Stimulated activated naive B cell treated with anti-CD40 and anti-IgM and Interleukin-4, amounts not matched to agents 10 μg/mL and 1 μg/mL and 100 μg/mL, for 72 hours (primary cell): ENCODE measurements at regions not wholly inside any gene's neighbourhood (a gene's known extent, or its start where the extent isn't known, plus 50 kb on each side); places are given as distances from the start of the nearest gene placed in this dataset.

ENCODE experiments used
- ATAC-seq, 2 donors: fragments of 150-1000 bp; cut with Tn5 transposase; replicated peaks; 2 replicates each; pipeline ENCODE4 v1.10.0; 2021; ENCODE audit warnings: moderate library complexity in 1 of 2
- DNase-seq: peaks from one replicate; pipeline ENCODE4 v3.0.0; 2021
- H3K27ac Mint-ChIP-seq: one replicate; pipeline ENCODE4 v1.8.0; 2022; ENCODE audit warnings: mild to moderate bottlenecking, mixed read lengths
- H3K27me3 Mint-ChIP-seq, 2 donors: one replicate each; pipeline ENCODE4 v1.8.0; 2022; ENCODE audit warnings: mixed read lengths in 2 of 2
- H3K36me3 Mint-ChIP-seq, 2 donors: one replicate each; pipeline ENCODE4 v1.8.0; 2022; ENCODE audit warnings: mixed read lengths in 2 of 2, mild to moderate bottlenecking in 1 of 2
- H3K4me1 Mint-ChIP-seq, 2 donors: one replicate each; pipeline ENCODE4 v1.8.0; 2022; ENCODE audit warnings: mixed read lengths in 2 of 2, mild to moderate bottlenecking in 1 of 2
- H3K4me3 Mint-ChIP-seq, 2 donors: one replicate each; pipeline ENCODE4 v1.8.0; 2022; ENCODE audit warnings: mild to moderate bottlenecking in 2 of 2, mixed read lengths in 2 of 2, moderate library complexity in 1 of 2
- H3K9me3 Mint-ChIP-seq, 2 donors: one replicate each; pipeline ENCODE4 v1.8.0; 2022; ENCODE audit warnings: mixed read lengths in 2 of 2, mild to moderate bottlenecking in 1 of 2

DNA sequence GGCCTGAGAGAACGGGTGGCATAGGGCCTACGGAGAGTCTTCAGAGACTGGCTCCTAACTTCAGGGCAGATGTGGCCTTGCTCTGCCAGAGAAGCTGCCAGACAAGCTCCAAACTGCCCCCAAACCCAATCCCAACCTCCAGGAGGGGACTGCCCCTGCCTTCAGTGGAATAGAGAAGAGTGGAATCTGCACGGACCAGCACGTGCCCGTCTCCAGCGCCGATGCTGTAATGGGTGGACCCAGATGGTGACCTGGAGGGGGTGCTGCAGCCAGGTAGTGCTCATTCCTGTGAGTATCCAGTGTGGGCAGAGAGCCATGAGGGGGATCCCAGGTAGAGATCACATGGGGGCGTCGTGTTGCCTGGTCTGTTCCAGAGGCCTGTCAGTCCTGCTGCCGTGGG, 73.2 kb upstream of the NKX1-1 start:
- no peak for DNase-seq
- ATAC-seq = no peak

DNA sequence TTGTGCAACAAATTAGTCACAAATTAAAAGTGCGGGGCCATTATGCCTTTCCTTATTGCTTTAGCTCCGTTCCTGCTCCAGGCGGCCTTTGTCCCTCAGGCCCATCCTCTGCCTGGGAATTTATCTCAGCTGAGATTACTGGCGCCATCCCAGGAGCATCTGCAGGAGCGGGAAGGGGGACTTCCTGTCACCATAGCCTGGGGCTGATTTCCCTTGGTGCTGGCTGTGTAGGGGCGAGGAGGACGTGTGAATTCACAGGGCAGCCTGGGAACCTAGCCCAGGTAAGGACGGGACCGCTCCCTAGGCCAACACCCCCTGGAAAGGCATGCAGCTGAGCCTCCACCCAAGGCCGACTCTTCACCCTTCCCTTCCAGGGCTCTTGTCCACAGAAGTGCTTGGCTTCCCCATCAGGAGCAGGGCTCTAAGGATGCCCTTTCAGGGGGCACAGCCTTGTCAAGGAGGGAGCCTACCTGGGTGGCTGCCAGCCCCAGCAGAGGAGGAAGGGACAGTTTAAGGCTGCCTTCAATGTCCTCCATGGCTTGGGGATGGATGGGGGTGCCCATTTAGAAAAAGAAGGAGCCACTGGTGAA, 72.6 kb upstream of the NKX1-1 start:
- DNase-seq (no peak), ATAC-seq (no peak)
- peaks cover 18 to 29% of the 10 kb centered on the region in 2 donors for H3K9me3 Mint-ChIP-seq
- no peak overlapping the region for H3K4me3 Mint-ChIP-seq
- peaks cover 17 to 20% of the 10 kb centered on the region in 2 donors for H3K27me3 Mint-ChIP-seq
- no peak overlapping the region for H3K27ac Mint-ChIP-seq
- H3K36me3 Mint-ChIP-seq = no peaks in the 10 kb centered on the region
- H3K4me1 Mint-ChIP-seq = no peaks in the 10 kb centered on the region

More for the DNA sequence above, 73.2 kb upstream of the NKX1-1 start:
- Mint-ChIP-seq H3K36me3 (peaks cover 0 to under 1% of the 10 kb centered on the region in 2 donors), H3K27me3 (peaks cover 12 to 17% of the 10 kb centered on the region in 2 donors), H3K27ac (no peak overlapping the region), H3K4me3 (no peak overlapping the region), H3K4me1 (no peaks in the 10 kb centered on the region), H3K9me3 (peaks cover 21 to 32% of the 10 kb centered on the region in 2 donors)

DNA sequence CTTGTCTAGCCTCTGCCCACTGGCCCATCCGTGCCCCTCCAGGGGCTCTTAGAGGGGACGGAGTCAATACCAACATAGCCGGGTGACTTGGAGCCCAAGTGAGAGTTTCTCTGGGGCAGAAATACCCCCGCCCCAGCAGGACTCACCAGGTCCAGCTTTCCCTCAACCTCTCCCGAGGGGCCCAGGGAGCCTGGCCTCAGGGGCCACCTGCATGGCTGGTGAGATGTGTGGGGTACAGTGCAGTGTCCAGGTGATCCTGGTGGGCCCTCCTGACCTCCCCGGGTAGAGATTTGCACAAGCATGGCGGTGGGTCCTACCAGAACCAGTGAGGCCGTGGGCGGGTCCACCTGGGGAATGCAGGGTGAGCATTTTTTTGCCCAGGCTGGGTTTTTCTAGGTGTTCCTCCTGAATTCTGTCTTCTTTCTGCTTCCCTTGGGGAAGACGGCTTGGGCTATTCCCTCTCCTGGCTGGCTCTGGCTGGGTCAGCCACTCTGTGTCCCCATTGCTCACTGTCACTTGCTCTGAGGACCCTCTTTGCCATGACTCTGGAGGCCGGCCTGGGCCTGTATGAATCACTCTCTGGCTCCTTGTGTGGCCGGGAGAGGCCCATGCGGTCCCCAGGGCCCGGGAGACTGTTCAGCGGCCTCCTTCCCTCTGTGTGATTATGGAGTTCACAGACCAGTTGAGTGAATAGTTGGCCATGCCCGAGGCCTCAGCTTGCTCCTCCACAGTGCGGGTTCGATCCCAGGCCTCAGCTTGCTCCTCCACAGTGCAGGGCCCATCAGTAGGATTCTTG, 71.0 kb upstream of the NKX1-1 start:
- H3K4me3 Mint-ChIP-seq = no peak overlapping the region
- ATAC-seq (no peak), DNase-seq (no peak)
- peaks cover 18 to 21% of the 10 kb centered on the region in 2 donors for H3K9me3 Mint-ChIP-seq
- no peaks in the 10 kb centered on the region for H3K36me3 Mint-ChIP-seq
- H3K27ac Mint-ChIP-seq = no peak overlapping the region
- H3K27me3 Mint-ChIP-seq = peaks cover 26 to 31% of the 10 kb centered on the region in 2 donors
- no peaks in the 10 kb centered on the region for H3K4me1 Mint-ChIP-seq

DNA sequence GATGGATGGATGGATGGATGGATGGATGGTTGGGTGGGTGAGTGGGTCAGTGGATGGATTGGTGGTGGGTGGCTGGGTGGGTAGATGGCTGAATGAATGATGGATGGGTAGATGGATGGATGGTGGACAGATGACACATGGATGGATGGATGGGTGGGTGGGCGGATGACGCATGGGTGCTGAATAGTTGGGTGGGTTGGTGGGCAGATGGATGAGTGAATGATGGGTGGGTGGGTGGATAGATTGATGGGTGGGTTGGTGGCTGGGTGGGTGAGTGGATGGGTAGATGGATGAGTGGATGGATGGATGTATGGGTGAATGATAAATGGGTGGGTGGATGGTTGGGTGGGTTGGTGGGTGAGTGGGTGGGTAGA, 69.9 kb upstream of the NKX1-1 start:
- Mint-ChIP-seq H3K27me3 (peaks cover 26 to 32% of the 10 kb centered on the region in 2 donors), H3K36me3 (no peaks in the 10 kb centered on the region), H3K4me1 (no peaks in the 10 kb centered on the region), H3K4me3 (no peak overlapping the region), H3K9me3 (peaks cover 14 to 21% of the 10 kb centered on the region in 2 donors), H3K27ac (no peak overlapping the region)
- no peak for DNase-seq
- no peak for ATAC-seq

DNA sequence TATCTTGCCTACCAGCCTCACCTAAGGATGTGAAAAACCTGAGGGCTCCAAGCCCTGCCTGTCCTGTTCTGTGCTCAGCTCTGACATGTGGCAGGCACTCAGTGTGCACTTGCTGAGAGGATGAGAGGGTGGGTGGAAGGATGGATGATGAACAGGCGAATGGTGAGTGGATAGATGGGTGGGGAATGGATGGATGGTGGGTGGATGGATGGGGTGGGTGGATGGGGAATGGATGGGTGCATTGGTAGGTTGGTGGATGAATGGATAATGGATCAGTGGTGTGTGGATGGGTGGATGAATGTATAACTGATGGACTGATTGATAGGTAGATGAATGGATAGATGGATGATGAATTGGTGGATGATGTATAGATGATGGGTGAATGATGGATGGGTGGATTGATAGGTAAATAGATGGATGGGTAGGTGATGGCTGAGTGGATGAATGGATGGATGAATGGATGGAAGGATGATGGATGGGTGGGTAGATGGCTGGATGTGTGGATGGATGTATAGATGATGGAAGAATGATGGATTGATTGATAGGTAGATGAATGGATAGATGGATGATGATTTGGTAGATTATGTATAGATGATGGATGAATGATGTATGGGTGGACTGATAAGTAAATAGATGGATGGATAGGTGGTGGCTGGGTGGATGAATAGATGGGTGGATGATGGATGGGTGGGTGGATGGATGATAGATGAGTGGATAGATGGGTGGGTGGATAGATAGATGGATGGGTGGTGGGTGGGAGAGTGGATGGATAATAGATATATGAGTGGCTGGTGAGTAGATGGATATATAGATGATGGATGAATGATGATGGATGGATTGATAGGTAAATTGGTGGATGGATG, 69.3 kb upstream of the NKX1-1 start:
- H3K9me3 Mint-ChIP-seq = peaks cover 12 to 15% of the 10 kb centered on the region in 2 donors
- no peaks in the 10 kb centered on the region for H3K36me3 Mint-ChIP-seq
- DNase-seq (no peak), ATAC-seq (no peak)
- H3K27ac Mint-ChIP-seq = no peak overlapping the region
- H3K27me3 Mint-ChIP-seq = peaks cover 29 to 32% of the 10 kb centered on the region in 2 donors
- H3K4me3 Mint-ChIP-seq = no peak overlapping the region
- no peaks in the 10 kb centered on the region for H3K4me1 Mint-ChIP-seq

DNA sequence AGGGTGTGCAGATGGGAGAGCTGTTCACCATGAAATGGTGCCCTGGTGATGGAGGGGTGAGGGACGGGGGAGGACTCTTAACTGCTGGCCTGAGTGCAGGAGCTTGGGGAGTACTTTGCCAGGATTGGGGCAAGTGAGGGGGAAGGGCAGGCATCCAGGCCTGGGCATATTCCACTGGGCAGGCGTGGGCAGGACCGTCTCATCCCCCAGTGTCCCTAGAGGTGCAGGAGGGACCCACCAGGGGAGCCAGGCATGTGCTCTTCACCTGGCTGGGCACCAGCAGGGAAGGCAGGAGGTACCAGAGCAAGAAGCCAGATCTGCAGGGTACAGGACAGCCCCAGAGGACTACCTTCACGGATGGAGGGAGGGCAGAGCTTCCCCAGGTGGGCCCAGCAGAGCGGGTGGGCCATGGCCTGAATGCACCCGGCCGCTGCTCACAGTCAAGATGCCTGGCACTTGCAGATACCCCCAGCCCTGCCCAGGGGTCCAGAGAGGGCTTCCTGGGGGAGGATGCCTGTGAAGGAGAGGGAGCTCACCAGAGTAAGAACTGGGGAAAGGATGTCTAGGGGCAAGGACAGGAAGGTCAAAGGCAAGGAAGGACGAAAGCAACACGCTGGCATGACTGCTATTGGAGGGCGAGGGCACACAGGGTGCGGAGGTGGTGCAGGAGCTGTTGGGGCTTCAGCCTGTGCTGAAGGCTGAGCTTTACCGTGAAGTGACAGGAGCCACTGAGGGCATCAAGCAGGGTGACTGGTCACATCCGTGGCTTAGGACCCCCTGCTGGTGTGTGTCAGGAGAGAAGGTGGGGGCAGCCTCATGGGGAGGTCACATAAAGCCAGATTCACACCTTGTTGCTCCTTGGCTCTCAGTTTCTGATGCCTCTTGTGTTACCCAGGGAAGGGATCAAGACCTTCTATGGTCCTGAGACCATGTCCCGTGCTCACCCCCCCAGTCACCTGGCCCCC, 68.2 kb upstream of the NKX1-1 start:
- H3K4me3 Mint-ChIP-seq = no peak overlapping the region
- H3K27me3 Mint-ChIP-seq = peaks cover 27 to 29% of the 10 kb centered on the region in 2 donors
- no peak overlapping the region for H3K27ac Mint-ChIP-seq
- peaks cover 8 to 9% of the 10 kb centered on the region in 2 donors for H3K9me3 Mint-ChIP-seq
- no peak for ATAC-seq
- no peaks in the 10 kb centered on the region for H3K36me3 Mint-ChIP-seq
- no peaks in the 10 kb centered on the region for H3K4me1 Mint-ChIP-seq
- DNase-seq = no peak

DNA sequence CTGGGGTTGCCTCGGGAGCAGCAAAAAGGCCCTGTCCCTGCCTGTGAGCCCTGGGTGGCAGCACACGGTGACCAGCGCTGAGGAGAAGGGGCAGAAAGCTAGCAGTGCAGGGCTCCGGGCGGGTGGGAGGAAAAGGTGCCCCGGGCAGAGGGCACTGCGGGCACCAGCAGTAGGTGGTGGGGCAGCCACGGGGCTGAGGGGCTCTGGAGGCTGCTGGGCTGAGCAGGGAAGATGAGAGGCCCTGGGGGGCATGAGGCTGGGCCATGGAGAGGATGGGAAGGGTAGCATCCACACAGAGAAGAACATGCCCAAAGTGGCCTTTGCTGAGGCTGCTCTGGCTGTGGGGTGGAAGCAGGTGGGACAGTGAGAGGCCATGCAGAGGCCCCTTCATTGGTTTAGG, 67.5 kb upstream of the NKX1-1 start:
- ATAC-seq (no peak), DNase-seq (no peak)
- Mint-ChIP-seq H3K4me3 (no peak overlapping the region), H3K9me3 (peaks cover 7 to 8% of the 10 kb centered on the region in 2 donors), H3K4me1 (no peaks in the 10 kb centered on the region), H3K36me3 (no peaks in the 10 kb centered on the region), H3K27ac (no peak overlapping the region), H3K27me3 (peaks cover 25 to 29% of the 10 kb centered on the region in 2 donors)

DNA sequence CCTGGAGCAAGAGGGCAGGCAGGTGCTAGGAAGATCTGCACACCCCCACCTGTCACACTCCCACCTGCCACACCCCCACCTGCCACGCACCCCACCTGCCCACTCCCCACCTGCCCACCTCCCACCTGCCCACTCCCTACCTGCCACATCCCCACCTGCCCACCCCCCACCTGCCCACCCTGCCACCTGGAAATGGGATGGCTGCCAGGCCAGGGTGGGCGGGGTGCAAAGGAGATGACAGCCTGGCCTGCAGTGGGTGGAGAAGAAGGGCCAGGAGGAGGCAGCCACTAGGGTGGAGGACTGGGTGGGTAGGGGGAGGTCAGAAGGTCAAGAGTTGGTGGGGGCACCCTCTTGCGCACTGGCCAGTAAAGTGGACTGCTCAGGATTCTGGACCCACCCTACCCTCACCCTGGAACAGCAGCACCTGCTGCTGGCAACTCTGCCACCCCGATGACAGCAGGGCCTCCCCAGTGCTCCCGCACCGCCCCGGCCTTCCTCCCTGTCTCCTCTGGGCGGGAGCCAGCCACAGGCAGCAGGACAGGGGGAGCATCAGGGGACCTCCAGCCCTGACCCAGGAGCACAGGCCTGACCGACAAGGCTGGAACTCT, 66.8 kb upstream of the NKX1-1 start:
- Mint-ChIP-seq H3K9me3 (peaks cover 12 to 13% of the 10 kb centered on the region in 2 donors), H3K27me3 (peaks cover 25 to 29% of the 10 kb centered on the region in 2 donors), H3K36me3 (no peaks in the 10 kb centered on the region), H3K4me3 (no peak overlapping the region), H3K27ac (no peak overlapping the region), H3K4me1 (no peaks in the 10 kb centered on the region)
- ATAC-seq (no peak), DNase-seq (no peak)

DNA sequence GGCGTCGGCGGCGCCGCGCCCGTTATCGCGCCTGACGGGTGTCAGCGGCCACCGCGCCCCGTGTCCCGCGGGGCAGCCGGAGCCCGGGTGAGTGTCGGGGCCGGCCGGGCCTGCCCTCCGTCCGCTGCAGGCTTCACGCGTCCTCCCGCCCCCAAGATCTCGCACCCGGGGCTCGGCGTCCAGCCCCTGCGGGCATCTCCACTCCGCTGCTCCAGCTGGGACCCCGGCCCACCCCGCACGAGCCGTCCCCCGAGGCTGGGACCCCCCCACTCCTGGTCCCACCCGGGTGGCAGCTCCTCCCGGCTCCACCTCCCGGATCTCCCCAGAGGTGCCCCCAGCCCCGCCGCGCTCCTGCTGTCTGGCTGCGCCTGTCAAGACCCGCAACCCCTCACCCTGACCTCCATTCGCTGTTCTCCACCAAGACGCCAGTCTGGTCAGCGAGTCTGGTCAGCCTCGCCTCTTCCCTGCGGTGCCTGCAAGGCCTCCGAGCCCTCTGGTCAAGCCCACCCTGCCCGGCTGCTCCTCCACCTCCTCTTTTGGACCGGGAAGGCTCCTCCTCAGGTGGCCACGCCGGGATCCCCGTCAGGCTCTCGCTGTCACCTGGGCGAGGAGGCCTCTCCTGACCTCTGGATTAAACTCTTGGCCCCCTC, 66.0 kb upstream of the NKX1-1 start:
- H3K9me3 Mint-ChIP-seq = peaks cover 20% of the 10 kb centered on the region in 2 donors
- H3K4me3 Mint-ChIP-seq = no peak overlapping the region
- H3K27me3 Mint-ChIP-seq = peaks cover 25 to 29% of the 10 kb centered on the region in 2 donors
- ATAC-seq = no peak
- no peaks in the 10 kb centered on the region for H3K4me1 Mint-ChIP-seq
- no peaks in the 10 kb centered on the region for H3K36me3 Mint-ChIP-seq
- no peak overlapping the region for H3K27ac Mint-ChIP-seq
- DNase-seq = no peak

DNA sequence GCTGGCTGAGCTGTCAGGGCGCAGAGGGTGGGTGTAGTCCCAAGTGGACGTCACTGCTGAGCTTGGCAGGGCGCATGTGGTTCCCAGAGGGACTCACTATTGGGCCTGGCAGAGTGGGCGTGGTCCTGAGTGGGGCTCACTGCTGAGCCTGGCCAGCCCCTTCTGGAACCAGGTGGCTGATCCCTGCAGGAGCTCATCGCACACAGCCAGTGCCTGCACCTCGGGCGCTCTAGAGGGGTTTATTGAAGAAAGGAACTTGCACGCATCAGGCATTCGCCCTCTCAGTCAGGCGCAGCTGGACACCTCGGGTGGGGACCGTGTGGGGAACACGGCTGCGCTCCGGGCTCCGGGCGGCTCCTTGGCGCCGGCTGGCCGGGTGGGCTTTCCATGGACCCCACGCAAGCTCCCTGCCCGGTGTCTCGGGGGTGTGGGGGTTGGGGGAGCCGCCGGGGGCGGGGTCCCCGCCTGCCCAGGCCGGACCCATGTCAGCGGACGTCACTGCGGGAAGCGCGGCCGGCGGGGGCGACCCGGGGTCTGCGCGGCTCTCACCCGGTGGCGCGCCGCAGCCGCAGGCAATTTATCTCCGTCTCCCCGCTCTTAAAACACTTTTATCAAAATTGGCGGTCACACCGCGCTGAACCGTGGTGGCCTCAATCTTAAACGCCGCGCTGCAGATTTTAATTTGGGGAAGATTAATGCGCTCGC, 65.4 kb upstream of the NKX1-1 start:
- no peak overlapping the region for H3K27ac Mint-ChIP-seq
- no peak for ATAC-seq
- H3K4me1 Mint-ChIP-seq = no peaks in the 10 kb centered on the region
- no peaks in the 10 kb centered on the region for H3K36me3 Mint-ChIP-seq
- no peak overlapping the region for H3K4me3 Mint-ChIP-seq
- peaks cover 25 to 29% of the 10 kb centered on the region in 2 donors for H3K27me3 Mint-ChIP-seq
- H3K9me3 Mint-ChIP-seq = peaks cover 20 to 21% of the 10 kb centered on the region in 2 donors
- DNase-seq = no peak

DNA sequence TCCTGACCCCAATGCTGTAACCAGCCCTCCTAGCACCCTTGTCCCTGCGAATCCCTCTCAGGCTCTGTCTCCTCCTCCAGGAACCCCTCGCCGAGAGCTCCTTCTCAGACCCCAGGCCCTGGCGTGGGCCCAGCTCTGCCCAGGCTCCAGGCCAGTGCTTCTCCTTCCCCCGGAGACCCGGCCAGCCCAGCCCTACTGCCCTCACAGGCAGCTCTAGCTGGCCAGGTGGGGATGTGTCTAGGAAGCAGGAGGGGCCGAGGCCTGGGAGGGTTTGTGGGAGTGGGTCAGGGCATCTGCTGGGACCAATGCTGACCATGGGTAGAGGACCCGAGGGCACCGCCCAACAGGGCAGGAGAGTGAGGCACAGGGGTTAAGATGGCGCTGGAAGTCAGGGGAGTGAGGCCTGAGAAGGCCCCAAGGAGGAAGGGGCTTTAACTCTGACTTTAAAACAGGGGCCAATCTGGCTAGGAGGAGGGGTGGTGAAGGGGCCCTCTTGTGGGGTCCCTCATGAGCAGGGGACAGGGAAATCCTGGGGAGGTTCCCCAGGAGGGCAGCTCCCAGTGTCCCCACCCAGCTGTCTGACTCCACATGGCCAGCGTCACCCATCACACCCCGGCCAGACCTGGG, 64.7 kb upstream of the NKX1-1 start:
- ATAC-seq (no peak), DNase-seq (no peak)
- H3K27me3 Mint-ChIP-seq = peaks cover 25 to 29% of the 10 kb centered on the region in 2 donors
- H3K4me1 Mint-ChIP-seq = no peaks in the 10 kb centered on the region
- no peaks in the 10 kb centered on the region for H3K36me3 Mint-ChIP-seq
- no peak overlapping the region for H3K27ac Mint-ChIP-seq
- no peak overlapping the region for H3K4me3 Mint-ChIP-seq
- H3K9me3 Mint-ChIP-seq = peaks cover 17 to 21% of the 10 kb centered on the region in 2 donors

DNA sequence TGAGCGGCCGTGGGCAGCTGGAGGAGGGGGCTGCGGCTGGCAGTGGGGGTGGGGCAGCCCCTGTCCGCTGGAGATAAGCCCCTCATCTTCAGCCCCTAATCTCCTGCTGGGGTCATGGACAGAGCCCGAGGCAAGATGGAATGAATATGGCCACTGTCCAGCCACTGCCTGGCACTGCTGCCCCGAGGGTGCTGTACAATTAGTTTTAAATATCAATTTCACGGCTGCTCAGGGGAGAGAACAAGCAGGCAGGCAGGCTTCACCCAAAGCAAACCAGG, 64.1 kb upstream of the NKX1-1 start:
- ATAC-seq = no peak
- no peak for DNase-seq
- no peak overlapping the region for H3K4me3 Mint-ChIP-seq
- peaks cover 12 to 15% of the 10 kb centered on the region in 2 donors for H3K9me3 Mint-ChIP-seq
- no peaks in the 10 kb centered on the region for H3K4me1 Mint-ChIP-seq
- no peaks in the 10 kb centered on the region for H3K36me3 Mint-ChIP-seq
- H3K27ac Mint-ChIP-seq = no peak overlapping the region
- peaks cover 20 to 23% of the 10 kb centered on the region in 2 donors for H3K27me3 Mint-ChIP-seq
